GM19238 (cell line): ENCODE measurements at regions not wholly inside any gene's neighbourhood (a gene's known extent, or its start where the extent isn't known, plus 50 kb on each side); places are given as distances from the start of the nearest gene placed in this dataset.

ENCODE experiments used
- DNase-seq: peaks from one replicate; pipeline ENCODE4 v3.0.0; 2011; ENCODE audit warnings: low spot score; ENCODE audit not compliant: insufficient read length

DNA sequence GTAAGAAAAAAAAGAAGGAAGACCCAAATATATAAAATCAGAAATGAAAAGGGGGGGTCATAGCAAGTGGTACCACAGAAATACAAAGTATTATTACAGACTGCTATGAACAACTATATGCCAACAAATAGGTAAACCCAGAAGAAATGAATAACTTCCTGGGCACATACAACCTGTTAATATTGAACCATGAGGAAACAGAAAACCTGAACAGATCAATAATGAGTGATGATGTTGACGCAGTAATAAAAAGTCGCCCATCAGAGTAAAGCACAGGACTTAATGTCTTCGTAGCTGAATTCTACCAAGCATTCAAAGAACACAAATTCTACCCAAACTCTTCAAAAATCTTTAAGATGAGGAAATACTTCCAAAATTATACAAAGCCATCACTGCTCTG, 921.6 kb upstream of the SEMA6D start:
- DNase-seq, result no peak

DNA sequence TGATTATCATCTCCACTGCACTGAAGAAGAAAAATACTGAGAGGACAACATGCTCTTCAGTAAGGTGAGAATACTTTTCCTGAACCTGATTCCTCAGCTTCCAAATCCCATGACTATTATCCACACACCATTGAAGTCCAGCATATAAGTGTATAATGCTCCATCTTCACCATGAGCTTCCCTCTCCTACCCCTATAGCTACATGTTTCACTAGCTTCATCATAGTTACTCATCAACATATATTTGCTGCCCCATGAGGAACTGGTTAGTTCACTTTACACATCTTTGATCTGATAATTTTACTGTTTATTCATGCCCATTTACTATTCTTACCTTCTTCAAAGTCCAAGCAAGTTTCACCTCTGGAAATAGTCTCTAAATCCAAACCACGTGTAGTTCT, 908.5 kb upstream of the SEMA6D start:
- DNase-seq, result no peak

DNA sequence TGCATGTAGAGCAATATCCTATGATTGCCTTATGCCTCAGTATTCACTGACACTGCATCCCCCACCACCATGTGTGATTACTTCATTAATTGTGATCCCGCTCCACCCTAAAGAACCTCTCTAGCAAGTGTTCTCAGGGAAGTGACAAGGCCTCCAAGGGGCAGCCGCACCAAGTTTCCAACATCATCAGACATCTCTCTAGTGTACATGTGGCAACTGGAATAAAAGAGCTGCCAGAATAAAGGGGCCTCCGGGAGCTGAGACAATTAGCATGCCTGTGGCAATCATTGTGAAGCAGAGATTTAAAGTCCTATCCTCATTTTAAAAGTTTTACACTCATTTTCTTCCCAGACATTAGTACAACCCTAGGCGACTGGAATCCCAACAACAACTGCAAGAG, 902.1 kb upstream of the SEMA6D start:
- DNase-seq, result no peak

DNA sequence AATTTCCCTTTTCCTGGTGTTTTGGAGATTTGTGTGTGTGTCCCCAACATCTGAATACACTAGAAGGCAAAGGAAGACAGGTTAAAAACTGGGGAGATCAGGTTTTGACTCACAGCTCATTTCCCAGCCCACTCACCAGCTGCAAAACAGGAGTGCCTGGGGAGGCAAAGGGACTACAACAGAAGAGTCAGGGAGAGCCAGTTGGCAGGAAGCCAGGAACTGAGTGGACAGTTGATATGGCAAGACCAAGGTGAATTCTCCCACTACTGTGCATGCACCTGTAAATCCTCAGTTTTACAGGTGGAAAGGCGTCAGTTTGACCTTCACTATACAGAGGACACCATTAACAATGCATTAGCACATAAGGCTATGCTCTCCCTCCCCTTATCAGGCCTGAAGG, 901.5 kb upstream of the SEMA6D start:
- DNase-seq, result no peak

DNA sequence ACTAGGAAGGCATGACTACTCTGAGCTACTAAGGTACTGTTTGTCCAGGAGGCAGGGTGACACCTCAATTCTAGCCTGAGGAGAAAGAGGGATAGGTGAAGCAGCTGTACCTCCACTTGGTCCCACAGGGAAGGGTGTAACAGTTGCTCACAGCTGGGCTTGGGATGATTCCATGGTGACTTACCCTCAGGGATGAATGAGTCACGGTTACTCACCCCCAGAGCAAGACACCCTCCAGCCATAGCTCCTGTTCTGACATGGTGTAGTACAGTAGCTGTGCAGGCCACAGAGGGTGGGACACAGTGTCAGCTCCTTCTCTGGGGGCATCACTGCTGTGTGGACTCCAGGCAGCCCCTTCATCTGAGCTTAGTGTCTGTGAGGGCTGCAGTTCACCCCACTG, 868.6 kb upstream of the SEMA6D start:
- no peak for DNase-seq

DNA sequence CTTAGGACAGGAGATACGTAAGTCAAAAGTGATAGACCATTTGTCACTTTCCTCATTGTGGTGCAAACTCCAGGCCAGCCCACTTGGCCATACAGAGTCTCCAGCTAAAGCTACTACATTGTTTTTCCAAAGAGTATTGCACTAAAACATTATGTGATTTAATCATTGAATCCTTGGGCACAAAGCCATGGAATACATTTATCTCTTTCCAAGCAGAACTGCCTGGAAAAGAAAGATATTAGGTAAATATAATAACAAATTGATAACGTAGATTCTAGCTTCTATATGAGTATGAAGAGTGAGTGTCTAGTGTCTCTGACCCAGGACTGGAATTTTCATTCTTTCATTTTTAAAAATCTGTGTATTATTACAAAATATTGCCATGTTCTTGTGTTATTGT, 863.7 kb upstream of the SEMA6D start:
- no peak for DNase-seq

DNA sequence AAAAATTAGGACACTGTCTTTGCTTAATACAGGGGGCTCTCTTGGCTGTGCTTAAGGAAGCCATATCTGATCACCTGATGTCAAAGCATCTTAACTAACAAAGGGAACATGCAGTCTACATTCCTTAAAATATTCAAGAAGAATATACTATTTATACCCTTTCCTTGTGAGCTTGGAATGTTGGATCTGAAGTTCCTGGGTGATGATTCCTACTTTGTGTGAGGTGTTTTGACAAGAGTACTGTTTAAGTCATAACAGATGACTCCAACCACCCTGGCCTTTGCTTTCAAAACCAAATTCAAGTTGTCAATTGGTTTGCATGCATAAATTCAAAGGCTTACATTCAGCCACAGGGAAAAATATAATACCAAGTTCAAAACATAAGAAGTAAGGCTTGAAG, 862.7 kb upstream of the SEMA6D start:
- DNase-seq, result no peak

DNA sequence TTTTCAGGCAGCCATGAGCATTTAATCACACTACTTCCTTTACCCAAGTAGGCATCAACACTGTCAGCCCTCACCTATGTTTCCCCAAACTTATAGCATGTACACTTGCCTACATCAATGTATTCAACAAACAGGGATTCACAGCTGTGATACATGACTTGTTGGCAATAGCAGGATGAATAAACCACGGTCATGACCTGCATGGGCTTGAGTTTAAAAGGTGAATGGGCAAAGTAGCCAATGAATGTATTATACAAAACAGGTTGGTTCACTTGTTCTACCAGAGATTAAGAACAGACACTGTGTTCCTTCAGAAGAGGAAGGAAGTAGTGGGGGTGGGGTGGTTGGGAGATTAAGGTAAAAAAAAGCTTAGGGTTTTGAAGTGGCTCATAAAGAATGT, 861.9 kb upstream of the SEMA6D start:
- no peak for DNase-seq

DNA sequence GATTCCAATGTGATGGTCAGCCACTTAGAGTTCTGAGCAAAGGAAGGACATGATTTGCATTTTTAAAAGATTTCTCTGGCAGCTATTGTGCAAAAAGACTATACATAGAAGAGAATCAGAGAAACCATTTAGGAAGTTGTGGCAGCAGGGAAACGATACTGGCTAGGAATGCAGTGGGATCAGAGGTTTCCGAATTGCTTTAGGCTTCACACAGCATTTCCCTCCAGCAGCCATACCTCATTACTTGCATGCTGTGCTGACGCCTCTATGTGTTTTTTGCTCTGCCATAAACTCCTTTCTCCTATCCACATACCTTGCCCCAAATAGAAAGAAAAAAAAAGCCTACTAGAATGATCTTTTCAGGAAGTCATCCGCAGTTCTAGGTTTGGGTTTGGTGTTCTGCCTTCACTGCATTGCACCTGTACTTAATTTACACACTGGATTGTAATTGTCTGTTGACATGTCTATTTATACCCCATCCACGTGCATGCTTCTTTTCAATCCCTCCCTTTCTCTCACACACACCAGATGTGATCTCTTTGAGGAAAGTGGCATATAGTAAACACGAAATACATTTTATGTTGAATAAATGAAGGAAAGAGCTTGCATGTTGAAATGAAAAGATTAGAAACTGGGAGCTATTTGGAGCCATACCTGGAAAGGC, 860.3 kb upstream of the SEMA6D start:
- no peak for DNase-seq

DNA sequence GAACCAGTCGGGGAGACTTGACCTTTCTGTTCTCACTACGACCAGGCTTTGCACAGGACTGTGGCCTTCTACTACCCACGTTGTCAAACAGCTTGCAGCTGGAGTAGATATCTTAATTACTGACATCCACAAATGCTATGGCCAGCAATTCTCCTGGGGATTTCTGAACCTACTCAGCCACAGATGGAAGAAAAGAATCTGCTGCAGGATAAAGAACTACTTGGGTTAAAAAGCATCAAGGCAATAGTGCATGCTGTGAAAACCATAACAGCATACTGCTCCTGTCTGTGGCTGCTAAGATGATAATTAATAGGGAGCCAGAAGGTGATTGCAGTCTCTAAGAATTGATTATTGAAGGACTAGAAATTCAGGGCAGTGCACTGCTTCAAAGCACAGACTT, 859.2 kb upstream of the SEMA6D start:
- no peak for DNase-seq

DNA sequence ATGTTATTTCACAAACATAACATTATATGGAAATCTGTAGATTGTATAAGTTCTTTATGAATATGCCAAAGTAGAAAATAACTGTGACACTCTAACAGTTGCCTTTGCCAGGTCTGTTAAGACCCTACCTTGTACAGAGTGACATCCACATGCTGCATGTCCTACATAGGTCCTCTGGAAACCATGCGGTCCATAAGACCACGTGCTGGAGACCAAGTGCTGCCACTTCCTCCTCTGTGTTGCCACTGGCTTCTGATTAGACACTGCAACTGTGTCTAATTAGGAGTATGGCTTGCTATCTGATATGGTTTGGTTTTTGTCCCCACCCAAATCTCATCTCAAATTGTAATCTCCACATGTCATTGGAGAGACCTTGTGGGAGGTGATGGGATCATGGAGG, 855.5 kb upstream of the SEMA6D start:
- no peak for DNase-seq

DNA sequence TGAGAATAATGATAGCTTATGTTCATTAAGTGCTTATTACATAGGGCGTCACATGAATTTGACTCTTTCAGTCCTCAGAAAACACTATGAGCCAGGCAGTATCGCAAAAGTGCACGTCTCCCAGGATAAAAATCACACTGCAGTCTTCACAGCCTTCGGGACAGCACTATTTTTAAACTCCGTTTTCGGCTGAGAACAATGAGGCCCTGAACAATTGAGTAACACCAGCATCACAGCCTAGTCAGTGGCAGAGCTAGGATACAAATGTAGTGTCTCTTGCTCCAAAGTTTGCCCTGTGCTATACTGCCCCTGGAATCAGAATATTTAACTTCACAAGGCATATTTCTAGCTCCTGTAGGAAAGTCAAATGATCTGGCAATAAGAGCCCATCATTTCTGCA, 852.1 kb upstream of the SEMA6D start:
- no peak for DNase-seq

DNA sequence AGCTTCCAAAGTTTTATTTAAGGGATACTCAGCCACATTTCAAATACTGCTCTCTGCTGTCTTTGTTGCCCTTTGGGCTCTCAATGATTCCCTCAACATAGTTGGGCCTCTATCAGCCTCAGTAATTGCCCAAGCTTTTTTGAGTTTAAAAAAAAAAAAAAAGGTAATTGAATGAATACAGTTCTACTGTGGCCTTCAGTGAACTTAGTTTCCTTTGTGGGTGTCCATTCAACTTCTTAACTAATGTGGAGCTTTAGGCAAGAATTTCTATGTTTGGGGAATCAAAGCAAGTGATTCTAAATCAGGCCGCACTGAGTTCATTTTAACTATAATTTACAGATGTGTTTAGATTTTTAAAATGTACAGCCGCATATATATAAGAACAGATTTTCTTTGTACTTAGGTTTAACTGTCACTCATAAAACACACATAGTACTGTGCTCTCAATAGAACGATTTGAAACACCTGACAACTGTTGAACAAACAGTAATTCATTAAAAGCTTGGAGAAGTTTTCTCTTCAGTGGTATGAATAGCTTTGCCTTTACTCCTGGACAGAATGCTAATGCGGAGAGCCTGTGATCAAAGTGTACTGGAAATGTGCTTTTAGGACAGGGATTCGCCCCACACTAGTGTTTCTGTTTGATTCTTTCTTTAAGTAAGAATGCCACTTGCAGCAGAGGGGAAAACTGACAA, 844.9 kb upstream of the SEMA6D start:
- DNase-seq, result no peak

DNA sequence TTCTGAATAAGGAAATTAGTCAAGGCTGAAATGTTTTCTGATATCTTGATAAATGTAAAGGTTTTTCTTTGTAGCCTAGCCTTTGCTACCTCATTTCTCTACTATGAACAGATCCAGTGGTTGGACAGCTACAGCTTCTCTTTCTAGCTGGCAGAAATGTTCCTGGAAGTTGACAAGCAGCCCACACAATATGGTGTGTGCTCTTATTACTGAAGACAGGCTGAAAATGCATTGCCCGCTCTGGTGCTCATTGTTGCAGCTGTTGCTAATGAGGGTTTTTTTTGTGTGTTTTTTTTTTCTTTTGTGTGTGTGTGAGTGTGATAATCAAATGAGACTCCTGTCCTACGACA, 844.3 kb upstream of the SEMA6D start:
- no peak for DNase-seq

DNA sequence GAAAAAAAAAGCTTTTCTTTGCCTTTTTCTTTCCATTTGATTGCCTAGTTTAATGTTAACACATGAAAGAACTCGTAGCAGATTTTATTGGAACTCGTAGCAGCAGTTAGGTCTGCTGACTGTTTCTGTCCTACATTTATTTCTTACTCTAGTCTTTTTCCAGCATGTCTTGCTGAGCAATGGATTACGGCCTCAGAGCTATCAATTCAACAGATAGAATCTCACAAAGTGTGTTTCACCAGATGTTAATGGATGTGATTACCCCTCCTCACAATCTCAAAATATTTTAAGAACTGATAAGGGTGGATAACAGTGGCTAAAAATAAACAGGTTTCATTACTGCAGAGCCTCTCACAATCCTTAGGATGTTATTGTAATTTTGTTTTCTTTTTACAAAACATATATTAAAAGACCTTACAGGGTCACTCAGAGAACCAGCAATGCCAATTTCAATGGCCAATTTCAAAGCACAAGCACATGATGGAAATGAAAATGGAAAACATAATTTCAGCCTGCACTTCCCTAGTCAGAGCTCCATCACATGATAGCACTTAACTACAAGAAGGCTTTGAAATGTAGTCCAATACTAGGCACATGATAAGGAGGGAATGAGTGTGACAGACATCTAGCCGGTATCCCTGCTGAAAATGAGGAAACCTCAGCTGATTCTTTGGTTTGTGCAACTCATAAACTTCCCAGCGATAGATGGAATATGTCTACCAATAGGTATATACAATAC, 838.1 kb upstream of the SEMA6D start:
- DNase-seq, result no peak

DNA sequence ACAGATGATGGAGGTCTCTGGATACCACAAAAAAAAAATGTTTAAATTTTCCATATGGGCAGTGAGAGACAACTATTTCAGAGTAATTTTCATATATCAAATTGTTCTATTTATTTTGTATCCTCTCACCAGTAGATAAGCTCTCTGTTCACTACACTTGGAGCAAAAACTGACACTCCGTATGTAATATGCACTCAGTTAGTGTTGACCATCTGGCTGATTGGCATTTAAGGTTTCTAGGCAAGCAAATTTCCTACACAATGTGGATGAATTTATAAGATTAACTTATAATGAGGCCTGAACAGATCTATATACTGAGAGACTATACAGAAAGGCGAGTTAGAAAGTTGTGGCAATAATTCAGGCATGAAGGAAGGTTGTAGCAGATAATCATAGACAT, 836.5 kb upstream of the SEMA6D start:
- no peak for DNase-seq

DNA sequence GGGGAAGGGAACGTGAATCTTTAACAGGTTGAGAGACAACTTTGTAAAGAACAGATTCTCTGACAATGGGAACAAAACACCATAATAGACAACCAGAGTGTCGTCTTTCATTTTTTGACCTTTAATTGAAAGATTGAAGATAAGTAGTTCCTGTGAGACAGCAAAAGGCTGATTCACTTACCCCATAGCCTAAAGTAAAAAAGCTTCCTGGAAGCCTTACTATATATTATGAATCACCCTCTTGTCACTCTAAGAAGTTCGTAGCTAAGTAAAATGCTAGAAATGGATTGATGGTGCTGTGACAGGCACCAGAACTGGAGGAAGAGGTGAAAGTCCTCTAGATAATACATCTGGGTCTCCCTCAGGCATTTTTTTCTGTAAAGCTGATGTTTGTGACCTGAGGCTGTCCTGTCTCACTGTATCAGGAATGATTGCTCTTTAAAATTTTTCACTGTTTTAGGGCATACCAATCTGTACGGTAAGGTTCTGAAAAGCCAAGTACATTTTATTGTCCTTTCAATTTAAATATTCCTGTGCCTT, 824.6 kb upstream of the SEMA6D start:
- DNase-seq, result no peak

DNA sequence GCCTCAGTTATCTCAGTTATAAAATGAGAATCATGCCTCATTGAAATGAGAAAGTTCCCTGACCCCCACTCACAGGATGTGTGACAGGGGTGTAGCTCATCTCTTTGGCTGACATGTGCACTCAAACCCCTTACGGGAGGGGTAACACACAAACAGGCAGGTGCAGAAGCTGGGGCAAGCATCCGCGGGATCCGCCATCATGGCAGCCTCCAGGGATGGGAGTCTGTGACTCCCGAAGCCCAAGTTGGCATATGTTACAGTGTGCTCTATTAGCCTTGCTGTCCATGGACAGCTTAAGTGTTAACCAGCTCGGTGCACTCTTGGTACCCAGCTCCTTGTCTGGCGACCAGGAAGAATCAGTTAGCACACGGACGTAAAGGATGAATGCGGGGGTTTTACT, 822.7 kb upstream of the SEMA6D start:
- DNase-seq, result no peak

DNA sequence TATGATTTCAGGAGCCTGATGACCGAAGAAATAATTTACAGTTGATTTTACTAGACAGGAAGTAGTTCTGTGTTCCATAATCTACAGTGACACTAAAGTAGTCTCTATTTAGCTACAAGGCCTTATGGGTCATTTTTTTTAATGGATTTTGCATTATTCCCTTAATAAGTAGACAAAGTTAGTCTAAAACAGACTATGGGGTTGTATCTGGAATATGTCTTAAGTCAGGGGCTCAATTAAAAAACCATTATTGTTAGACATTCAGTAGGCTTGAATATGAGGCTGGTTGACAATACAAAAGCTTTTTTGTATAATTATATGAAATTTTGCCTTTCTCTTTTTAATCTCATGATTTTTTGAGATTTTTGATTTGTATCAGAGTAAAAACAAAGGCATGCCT, 820.0 kb upstream of the SEMA6D start:
- no peak for DNase-seq

DNA sequence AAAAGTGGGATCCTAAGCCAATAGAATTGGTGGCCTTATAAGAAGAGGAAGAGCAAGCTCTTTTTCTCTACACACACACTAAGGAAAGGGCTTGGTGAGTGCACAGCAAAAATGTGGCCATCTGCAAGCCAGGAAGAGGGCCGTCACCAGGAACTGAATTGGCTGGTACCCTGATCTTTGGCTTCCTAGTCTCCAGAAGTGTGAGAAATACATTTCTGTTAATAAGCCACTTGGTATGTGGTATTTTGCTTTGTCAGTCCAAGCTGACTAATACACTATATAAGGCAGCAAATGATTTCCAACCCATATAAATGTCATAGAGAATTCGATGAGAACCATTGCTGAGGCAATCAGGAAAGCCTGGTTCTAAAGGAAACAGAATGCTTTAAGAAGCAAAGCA, 816.3 kb upstream of the SEMA6D start:
- no peak for DNase-seq

DNA sequence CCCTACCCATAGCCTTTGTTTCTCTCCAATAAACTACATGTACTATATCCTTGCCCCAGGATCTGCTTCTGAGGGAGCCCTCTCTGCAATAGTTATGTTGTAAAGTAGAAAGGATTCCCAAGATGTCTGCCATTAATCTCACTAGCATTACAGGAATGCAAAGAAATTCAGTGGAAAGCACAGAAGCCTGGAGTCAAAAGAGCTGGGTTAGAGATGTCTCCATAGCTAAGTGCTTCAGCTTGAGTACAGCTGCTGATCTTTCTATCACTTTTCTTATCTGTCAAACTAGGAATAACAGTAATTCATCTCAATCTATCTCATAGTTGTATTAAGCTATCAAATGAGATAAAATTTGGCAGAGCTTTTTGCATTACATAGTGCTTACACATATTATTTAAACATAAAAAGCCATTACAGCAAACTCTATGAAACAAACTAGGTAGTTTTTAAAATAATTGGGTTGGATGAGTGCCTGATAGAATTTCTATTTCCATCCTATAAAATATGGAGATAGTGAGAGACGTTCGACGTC, 799.5 kb upstream of the SEMA6D start:
- no peak for DNase-seq

DNA sequence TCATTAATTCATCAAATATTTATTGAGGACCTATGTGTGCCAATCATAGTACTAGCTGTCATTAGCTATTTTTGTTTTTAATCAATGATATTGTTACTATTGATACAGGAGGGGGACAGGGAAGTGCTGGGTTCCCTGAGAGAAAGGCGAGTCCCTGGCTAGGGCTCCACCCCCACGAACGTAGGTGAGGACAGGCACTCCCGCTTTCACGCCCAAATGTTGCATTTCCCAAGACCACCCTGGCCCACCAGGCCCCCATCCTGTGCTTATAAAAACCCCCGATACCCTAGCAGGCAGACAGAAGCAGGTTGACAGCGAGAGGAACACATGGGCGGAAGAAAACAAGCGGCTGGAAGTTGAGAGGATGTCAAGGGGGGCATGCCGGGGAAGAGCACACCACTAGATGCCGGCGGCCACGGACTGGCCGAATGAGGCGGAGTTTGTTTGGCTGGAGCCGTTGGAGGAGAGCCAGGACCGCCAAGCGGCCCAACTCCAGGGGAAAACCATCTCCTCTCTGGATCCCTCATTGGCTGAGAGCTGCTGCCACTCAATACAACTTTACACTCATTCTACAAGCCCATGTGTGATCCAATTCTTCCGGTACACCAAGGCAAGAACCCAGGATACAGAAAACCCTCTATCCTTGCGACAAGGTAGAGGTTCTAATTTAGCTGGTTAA, 798.7 kb upstream of the SEMA6D start:
- no peak for DNase-seq
